GM23338 (cell line): ENCODE measurements at regions not wholly inside any gene's neighbourhood (a gene's known extent, or its start where the extent isn't known, plus 50 kb on each side); places are given as distances from the start of the nearest gene placed in this dataset.

Experiments
- CTCF ChIP-seq, 2 experiments: fragments of 200-600 bp in 1 of 2; sonication (generic) in 1 of 2; conservative IDR thresholded peaks; 2 replicates each; pipeline versions ENCODE4 v1.5.1 to v1.6.1; 2016 to 2017; ENCODE audit warnings: antibody characterized with exemption in 2 of 2, low read depth in 2 of 2, mild to moderate bottlenecking in 2 of 2, moderate library complexity in 1 of 2
- POLR2AphosphoS5 ChIP-seq: IDR thresholded peaks from 2 replicates; pipeline ENCODE4 v1.6.1; 2016; ENCODE audit warnings: antibody characterized with exemption, low read depth
- REST ChIP-seq: IDR thresholded peaks from one replicate; pipeline ENCODE4 v1.6.1; 2018; ENCODE audit warnings: antibody characterized with exemption; ENCODE audit not compliant: unreplicated experiment

- TF ChIP-seq CTCF (conservative IDR thresholded peaks at IDR 0.05; ENCODE audit: low read depth in 2 of 2) (no peak), REST (no peak), POLR2AphosphoS5 (no peak)
Observed at GRCh38 chr3:74500257-74500656, 114.2 kb downstream of the CNTN3 start.
